GM12878 (cell line): ENCODE measurements at regions not wholly inside any gene's neighbourhood (a gene's known extent, or its start where the extent isn't known, plus 50 kb on each side); places are given as distances from the start of the nearest gene placed in this dataset.

Source experiments
- ATAC-seq: fragments of 200-7000 bp; cut with Tn5 transposase; 3 replicates; pipeline ENCODE4 v1.9.1; 2020; ENCODE audit warnings: mild to moderate bottlenecking, moderate library complexity
- BruUV-seq: library from RNA; stranded (reverse); fragments of 400-500 nt; replicated peaks from 2 replicates; lab custom pipeline; 2021; lab: Mats Ljungman, UMichigan
- CTCF ChIA-PET: fragments of 300-600 bp; sonication (Branson Sonifier 250); formaldehyde crosslinking; extraction: SDS; loops from one replicate; lab custom pipeline; 2021; ENCODE audit warnings: inconsistent platforms; lab: Yijun Ruan, JAX
- POLR2A ChIA-PET: fragments of 350-600 bp; formaldehyde crosslinking; extraction: SDS; loops from one replicate; lab custom pipeline; 2021; ENCODE audit warnings: inconsistent platforms; lab: Charles Lee
- RAD21 ChIA-PET: fragments of 300-600 bp; sonication (Branson Sonifier 250); formaldehyde crosslinking; loops from one replicate; lab custom pipeline; 2023; ENCODE audit warnings: antibody characterized with exemption; ENCODE audit not compliant: unreplicated experiment; lab: Charles Lee
- SMC1A ChIA-PET: fragments of 300-600 bp; sonication (Branson Sonifier 250); formaldehyde crosslinking; loops from one replicate; lab custom pipeline; 2023; ENCODE audit not compliant: unreplicated experiment, uncharacterized antibody; lab: Charles Lee
- DNase-seq: peaks from one replicate; pipeline ENCODE4 v3.0.0-alpha.2; 2011; ENCODE audit warnings: low read depth, low spot score
- FAIRE-seq: peaks from 3 replicates; lab custom pipeline; 2011; peaks lifted over from hg19 to GRCh38; lab: Jason Lieb, UNC
- H2AFZ ChIP-seq: 2 replicates; pipeline ENCODE4 v1.6.0; 2011; ENCODE audit warnings: low read depth, low read length, control low read depth; ENCODE audit not compliant: control insufficient read depth
- H3K27ac ChIP-seq: 2 replicates; pipeline ENCODE4 v1.5.1; 2011; ENCODE audit warnings: control low read depth; ENCODE audit not compliant: control insufficient read depth, insufficient read depth
- H3K27me3 ChIP-seq, 2 experiments: replicated peaks in 1 of 2; 2 replicates each; pipeline versions ENCODE4 v1.6.0 to v1.6.1; 2011; ENCODE audit warnings: low read length in 1 of 2; ENCODE audit not compliant: control insufficient read depth in 2 of 2, insufficient read depth in 2 of 2
- H3K36me3 ChIP-seq, 2 experiments: 2 replicates each; pipeline ENCODE4 v1.5.1; 2011; ENCODE audit warnings: low read length in 1 of 2; ENCODE audit not compliant: control insufficient read depth in 2 of 2, insufficient read depth in 2 of 2
- H3K4me1 ChIP-seq: 2 replicates; pipeline ENCODE4 v1.6.1; 2011; ENCODE audit warnings: mild to moderate bottlenecking, low read length, moderate library complexity, mixed read lengths; ENCODE audit not compliant: control insufficient read depth, insufficient read depth
- H3K4me2 ChIP-seq: 2 replicates; pipeline ENCODE4 v1.6.0; 2011; ENCODE audit warnings: control low read depth; ENCODE audit not compliant: control insufficient read depth, insufficient read depth
- H3K4me3 ChIP-seq: fragments of 200-600 bp; sonication (generic); 2 replicates; pipeline ENCODE4 v1.5.1; 2016
- H3K79me2 ChIP-seq: 2 replicates; pipeline ENCODE4 v1.6.0; 2011; ENCODE audit warnings: low read length; ENCODE audit not compliant: control insufficient read depth, insufficient read depth
- H3K9ac ChIP-seq: 2 replicates; pipeline ENCODE4 v1.8.0; 2011; ENCODE audit warnings: low read length, control low read depth, mixed read lengths; ENCODE audit not compliant: control insufficient read depth, insufficient read depth
- H3K9me3 ChIP-seq: replicated peaks from 3 replicates; pipeline ENCODE4 v1.5.1; 2011; ENCODE audit warnings: mild to moderate bottlenecking, low read length; ENCODE audit not compliant: control insufficient read depth, insufficient read depth
- H4K20me1 ChIP-seq: 2 replicates; pipeline ENCODE4 v1.6.0; 2011; ENCODE audit not compliant: control insufficient read depth, insufficient read depth
- CEBPB ChIP-seq, 2 experiments: fragments of 150-350 bp in 1 of 2; IDR thresholded peaks; 2 replicates each; pipeline ENCODE4 v1.6.1; 2012 to 2014; ENCODE audit warnings: low read depth in 2 of 2, low read length in 2 of 2, borderline replicate concordance in 1 of 2, inconsistent platforms in 1 of 2
- LARP7 ChIP-seq: fragments of 450-650 bp; IDR thresholded peaks from 2 replicates; pipeline ENCODE4 v1.6.1; 2017; ENCODE audit warnings: mild to moderate bottlenecking
- PML ChIP-seq: IDR thresholded peaks from 2 replicates; pipeline ENCODE4 v1.6.1; 2012; ENCODE audit warnings: low read length, inconsistent platforms
- ZSCAN29 ChIP-seq: fragments of 450-650 bp; IDR thresholded peaks from 2 replicates; pipeline ENCODE4 v1.6.1; 2017; ENCODE audit warnings: mild to moderate bottlenecking, moderate library complexity
- WGBS: methylation state at CpG from one replicate; pipeline ENCODE4 v1.1.6; 2016; ENCODE audit warnings: low lambda C conversion rate; ENCODE audit not compliant: insufficient replicate concordance, insufficient coverage; ENCODE audit errors: missing lambda C conversion rate; 5-methylcytosine and 5-hydroxymethylcytosine counted together
- in situ Hi-C: fragments of 300-500 bp; cut with MboI; formaldehyde crosslinking; loops from 9 replicates; pipeline ENCODE4 v1.14.3; 2018; ENCODE audit warnings: mixed read lengths
- intact Hi-C: fragments of 100-400 bp; cut with micrococcal nuclease; formaldehyde crosslinking; loops from one replicate; pipeline ENCODE4 v1.14.2; 2022; ENCODE audit not compliant: unreplicated experiment
- TF ChIP-seq, protein P1 (sequence below): IDR thresholded peaks from 2 replicates; pipeline ENCODE4 v1.6.1; 2012; ENCODE audit warnings: low read depth, low read length, improper control_type of control experiment
- TF ChIP-seq, protein P2 (sequence below): IDR thresholded peaks from 2 replicates; pipeline ENCODE4 v1.6.1; 2012; ENCODE audit warnings: low read depth, low read length, improper control_type of control experiment

DNA sequence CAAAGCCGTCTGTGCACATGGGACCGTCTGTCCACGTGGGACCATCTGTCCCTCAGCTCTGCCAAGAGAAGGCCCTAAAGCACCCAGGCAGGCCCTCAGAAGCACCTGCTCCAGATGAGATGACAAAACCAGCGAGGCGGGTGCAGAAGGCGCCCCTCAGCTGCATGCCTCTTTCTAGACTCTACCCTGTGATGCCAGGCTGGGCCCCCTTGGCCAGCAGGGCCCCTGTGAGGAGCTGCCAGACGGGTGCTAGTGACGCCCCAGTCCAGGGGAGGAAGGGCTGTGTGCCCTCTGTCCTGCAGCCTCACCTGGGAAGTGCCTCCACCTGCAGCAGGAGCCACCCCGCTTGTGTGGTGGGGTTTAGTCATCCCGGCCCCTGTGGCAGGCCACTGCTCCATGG is 309.2 kb upstream of the SHH start:
- Histone ChIP-seq H3K36me3 (no peaks in the 10 kb centered on the region), H2AFZ (no peak overlapping the region), H3K9ac (no peak overlapping the region), H3K27me3 (no peaks in the 10 kb centered on the region; a peak in 2 of 4 replicates), H3K4me3 (no peak overlapping the region), H3K9me3 (no peaks in the 10 kb centered on the region), H4K20me1 (no peaks in the 10 kb centered on the region), H3K4me1 (no peaks in the 10 kb centered on the region), H3K79me2 (no peaks in the 10 kb centered on the region), H3K27ac (no peak overlapping the region), H3K4me2 (no peak overlapping the region)
- POLR2A ChIA-PET, result no interaction called here
- CTCF ChIA-PET, result no interaction called here
- DNase-seq, result no peak
- no peak for ATAC-seq
- RAD21 ChIA-PET, result no interaction called here
- in situ Hi-C loops (no loop called here), intact Hi-C loops (no loop called here)
- no peak for FAIRE-seq
- TF ChIP-seq, protein P1, sequence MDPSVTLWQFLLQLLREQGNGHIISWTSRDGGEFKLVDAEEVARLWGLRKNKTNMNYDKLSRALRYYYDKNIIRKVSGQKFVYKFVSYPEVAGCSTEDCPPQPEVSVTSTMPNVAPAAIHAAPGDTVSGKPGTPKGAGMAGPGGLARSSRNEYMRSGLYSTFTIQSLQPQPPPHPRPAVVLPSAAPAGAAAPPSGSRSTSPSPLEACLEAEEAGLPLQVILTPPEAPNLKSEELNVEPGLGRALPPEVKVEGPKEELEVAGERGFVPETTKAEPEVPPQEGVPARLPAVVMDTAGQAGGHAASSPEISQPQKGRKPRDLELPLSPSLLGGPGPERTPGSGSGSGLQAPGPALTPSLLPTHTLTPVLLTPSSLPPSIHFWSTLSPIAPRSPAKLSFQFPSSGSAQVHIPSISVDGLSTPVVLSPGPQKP, result no peak
- TF ChIP-seq, protein P2, sequence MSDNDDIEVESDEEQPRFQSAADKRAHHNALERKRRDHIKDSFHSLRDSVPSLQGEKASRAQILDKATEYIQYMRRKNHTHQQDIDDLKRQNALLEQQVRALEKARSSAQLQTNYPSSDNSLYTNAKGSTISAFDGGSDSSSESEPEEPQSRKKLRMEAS, result no peak
- 47% methylated on average over 9 of the region's 10 CpGs for WGBS
- no TSS peak for BruUV-seq
- SMC1A ChIA-PET, result no interaction called here

DNA sequence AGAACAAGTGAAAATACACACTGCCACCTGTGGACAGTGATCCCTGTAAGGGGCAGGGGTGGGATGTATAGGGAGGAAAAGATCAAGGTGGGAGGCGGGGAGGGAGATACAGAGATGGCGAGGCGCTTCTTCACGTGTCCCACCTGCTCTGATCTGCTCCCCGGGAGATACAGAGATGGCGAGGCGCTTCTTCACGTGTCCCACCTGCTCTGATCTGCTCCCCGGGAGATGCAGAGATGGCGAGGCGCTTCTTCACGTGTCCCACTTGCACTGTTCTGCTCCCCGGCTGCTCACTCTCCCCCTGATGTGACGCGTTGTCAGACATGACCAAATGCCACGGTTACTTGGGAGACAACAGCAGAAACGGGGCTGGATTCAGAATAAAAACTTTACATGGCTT is 308.3 kb upstream of the SHH start:
- no peak for FAIRE-seq
- no peak overlapping the region for H2AFZ ChIP-seq
- no peaks in the 10 kb centered on the region; a peak in 2 of 4 replicates for H3K27me3 ChIP-seq
- ChIA-PET POLR2A (no interaction called here), RAD21 (no interaction called here), CTCF (no interaction called here), SMC1A (no interaction called here)
- H3K9ac ChIP-seq, result no peak overlapping the region
- in situ Hi-C loops (no loop called here), intact Hi-C loops (no loop called here)
- ATAC-seq, result no peak
- WGBS, result 44% methylated on average over 16 of the region's 17 CpGs
- H3K4me1 ChIP-seq, result no peaks in the 10 kb centered on the region
- H4K20me1 ChIP-seq, result no peaks in the 10 kb centered on the region
- H3K79me2 ChIP-seq, result no peaks in the 10 kb centered on the region
- H3K9me3 ChIP-seq, result no peaks in the 10 kb centered on the region
- no peak overlapping the region for H3K4me3 ChIP-seq
- H3K36me3 ChIP-seq, result no peaks in the 10 kb centered on the region
- no TSS peak for BruUV-seq
- DNase-seq, result no peak
- no peak overlapping the region for H3K27ac ChIP-seq
- H3K4me2 ChIP-seq, result no peak overlapping the region
- no peak for TF ChIP-seq PML
- no peak for TF ChIP-seq CEBPB (IDR thresholded peaks at IDR 0.05; ENCODE audit: borderline replicate concordance in 1 of 2, low read depth in 2 of 2, low read length in 2 of 2)
- no peak for TF ChIP-seq ZSCAN29
- TF ChIP-seq LARP7, result no peak
- TF ChIP-seq, all 136 proteins: peak for 0
